Middle frontal gyrus (tissue), 1 donor: ENCODE measurements at regions not wholly inside any gene's neighbourhood (a gene's known extent, or its start where the extent isn't known, plus 50 kb on each side); places are given as distances from the start of the nearest gene placed in this dataset.

Source experiments
- DNase-seq: peaks from one replicate; pipeline ENCODE4 v3.0.0-alpha.2; 2015; ENCODE audit warnings: low spot score; ENCODE audit errors: extremely low spot score

DNA sequence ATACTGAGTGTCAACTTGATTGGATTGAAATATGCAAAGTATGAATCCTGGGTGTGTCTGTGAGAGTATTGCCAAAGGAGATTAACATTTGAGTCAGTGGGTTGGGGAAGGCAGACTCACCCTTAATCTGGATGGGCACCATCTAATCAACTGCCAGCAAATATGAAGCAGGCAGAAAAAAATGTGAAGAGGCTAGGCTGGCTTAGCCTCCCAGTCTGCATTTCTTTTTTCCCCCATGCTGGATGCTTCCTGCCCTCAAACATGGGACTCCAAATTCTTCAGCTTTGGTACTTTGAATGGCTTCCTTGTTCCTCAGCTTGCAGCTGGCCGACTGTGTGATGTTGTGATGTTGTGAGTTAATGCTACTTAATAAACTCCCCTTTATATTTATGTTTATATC, 577.4 kb downstream of the CPS1 start:
- no peak for DNase-seq

DNA sequence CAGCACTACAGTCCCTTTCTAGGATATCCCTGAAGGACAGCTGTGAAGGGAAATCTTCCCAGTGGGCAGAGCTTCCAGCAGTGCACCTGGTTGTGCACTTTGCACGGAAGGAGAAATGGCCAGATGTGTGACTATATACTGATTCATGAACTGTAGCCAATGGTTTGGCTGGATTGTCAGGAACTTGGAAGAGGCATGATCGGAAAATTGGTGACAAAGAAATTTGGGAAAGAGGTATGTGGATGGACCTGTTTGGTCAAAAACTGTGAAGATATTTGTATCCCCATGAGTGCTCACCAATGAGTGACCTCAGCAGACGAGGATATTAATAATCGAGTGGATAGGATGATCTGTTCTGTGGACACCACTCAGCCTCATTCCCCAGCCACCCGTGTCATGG, 582.2 kb downstream of the CPS1 start:
- no peak for DNase-seq

DNA sequence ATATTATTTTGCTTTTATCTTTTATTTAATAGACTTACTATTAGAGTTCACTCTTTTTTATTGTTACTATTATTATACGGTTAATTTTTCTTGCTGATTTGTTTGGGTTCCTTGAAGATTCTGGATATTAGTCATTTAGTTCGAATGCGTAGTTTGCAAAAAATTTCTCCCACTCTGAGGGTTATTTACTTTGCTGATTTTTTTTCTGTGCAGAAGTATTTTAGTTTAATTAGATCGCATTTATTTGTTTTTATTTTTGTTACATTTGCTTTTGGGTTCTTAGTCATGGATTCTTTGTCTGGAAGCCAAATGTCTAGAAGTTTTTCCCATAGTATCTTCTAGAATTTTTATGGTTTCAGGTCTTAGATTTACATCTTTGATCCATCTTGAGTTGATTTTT, 585.2 kb downstream of the CPS1 start:
- DNase-seq: no peak

DNA sequence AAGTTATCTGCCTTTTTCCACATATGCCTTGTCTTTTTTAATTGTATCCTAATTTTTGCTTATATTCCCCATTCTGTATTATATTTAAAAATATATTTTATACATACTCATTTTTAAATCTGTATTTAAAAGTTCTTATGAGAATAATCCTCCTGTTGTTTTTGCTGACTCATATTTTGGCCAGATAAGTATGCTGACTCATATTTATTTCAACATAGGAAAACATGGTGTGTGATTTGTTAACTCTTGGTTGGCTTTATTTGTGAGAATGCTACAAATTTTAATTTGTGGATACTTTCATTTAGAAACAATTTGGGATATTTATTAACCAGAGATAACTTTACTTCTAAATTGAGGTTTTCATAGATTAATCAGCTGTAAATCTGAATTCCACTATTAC, 587.7 kb downstream of the CPS1 start:
- no peak for DNase-seq

DNA sequence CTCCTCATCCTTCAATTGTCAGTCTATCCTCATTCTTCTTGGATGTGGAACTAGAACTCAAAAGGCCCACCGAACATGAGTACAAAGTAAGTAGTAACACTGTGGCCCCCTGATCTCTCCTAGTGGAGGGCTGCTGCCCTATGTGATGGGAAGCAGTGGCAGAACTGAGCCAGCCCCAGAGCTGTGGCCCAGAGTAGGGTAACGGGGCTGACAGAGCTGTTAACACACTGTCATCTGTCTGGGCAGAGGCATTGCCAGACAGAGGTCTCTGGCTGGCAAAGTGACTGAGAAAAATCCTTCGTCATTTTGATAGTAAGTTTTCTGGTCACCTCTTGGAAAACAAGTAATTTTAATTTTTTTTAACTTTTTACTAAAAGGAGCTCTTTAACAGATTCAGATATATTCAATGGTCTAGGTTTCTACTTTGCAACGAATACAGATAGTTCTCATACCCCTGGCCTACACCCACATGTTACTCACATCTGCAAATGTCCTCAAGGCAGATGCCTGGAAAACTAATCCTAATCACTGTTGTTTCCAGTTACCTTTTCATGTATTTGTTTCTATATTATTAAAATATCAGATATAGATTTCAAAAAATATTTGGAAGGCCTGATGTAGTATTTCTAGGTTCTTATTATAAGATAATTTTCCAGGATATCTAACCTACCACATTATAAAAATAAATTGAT, 588.7 kb downstream of the CPS1 start:
- no peak for DNase-seq

DNA sequence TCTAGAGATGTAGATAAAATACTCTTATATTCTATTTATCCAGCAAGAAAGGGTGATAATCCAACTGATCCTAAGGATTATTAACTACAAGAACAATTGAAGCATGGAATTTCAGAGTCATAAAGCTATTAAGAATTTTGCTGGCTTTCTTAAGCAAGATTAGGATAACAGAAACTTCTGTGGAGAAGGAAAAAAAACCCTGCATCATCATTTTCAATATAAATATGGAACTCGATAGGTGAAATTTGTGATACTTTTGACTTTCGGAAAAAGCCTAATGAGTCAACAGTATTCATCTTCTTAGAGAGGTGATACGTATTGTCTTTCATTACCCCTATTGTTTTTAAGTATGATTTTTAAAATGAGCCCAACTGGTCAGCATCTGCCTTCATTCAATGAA, 593.3 kb downstream of the CPS1 start:
- DNase-seq: no peak

DNA sequence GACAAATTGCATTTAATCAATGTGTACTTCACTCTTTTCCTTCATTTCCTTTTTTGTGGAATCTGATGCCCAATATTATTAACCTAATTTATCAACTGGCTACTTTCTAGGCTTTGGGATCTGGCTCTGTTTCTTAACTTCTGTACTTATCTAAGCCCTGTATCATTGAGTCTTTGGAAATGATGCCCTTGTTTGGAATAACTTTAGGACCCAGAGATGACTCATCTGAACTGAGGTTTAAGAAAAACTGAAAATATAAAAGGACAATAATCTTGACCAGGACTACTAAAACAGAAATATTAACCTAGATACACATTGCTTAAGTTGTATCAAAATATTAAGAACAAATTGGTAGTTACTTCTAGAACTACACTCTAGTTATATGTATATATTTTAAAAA, 600.8 kb downstream of the CPS1 start:
- DNase-seq: no peak

DNA sequence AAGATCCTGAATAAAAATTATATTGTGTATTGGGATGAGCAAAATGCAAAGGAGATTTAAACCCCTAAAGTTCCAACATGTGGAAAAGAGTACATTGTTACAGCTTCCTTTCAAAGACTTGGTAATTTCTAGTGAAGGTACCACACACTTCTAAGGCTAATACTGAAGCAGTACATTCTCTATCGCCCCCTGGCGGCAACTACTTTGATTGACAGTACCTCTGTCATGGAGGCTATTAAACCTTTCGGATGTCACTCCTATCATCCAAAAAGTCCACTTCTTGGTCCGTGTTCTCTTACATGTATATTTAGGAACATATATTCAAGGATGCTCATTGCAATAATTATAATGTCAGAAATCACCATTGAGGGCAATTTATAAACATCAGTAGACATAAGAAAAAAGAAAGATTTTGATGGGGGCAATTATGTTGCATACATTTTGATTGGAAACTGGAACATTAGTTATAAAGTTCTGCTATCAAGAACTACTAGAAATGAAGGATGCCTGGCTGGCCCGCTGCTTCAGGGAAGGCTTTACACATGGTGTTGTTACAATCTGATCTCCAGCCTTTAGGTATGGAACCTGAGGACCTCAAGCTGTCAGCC, 601.6 kb downstream of the CPS1 start:
- peak; percentile 56 for DNase-seq

DNA sequence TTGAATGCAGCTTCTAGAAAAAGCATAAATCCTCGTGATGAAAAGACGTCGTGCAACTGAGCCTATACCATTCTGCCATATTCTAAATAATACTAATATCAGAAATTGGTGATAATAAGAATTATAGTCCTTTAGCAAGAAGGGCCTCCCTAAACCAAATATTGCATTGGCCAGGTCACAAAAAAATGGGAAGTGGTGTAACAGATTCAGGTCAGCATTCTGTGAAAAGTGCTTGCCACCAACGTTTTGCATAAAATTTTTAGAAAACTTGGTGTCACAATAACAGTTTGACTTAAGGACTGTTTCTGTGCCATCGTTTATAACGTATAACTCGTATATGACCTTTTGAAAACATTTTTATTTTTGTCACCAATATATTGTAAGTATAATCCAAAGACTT, 603.6 kb downstream of the CPS1 start:
- DNase-seq: no peak

DNA sequence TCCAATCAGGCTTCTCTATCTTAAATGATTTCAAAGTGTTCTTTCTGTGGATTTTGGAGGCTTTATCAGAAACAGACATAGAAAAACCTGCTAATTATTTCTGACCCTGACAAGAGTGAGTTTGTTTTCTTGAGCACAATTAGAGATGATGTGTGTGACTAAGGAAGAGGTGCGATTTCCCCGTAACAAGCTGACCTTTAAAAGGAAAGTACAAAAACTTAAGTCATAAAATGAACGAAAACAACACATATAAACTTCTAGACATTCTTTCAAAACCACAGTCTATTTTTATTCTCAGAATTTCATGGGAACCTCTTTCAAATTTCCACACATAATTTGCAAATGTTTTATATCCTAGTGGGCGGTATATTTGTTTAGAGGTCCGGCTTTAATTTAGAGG, 604.8 kb downstream of the CPS1 start:
- no peak for DNase-seq

DNA sequence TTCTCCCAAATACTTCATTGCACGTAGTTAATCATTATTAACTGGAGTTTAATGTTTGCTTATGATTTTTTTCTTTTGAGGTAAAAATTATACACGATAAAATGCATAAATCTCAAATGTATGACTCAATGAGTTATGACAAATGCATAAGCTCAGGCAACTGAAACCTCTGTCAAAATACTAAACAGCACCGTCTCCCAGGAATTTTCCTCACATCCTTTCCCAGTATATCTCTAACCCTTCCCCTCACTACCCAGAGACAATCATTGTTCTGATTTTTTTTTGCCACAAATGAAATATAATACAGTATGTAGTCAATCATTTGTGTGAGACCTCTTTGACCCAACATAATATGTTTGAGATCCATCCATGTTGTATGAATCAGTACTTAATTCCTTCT, 606.5 kb downstream of the CPS1 start:
- DNase-seq: no peak

DNA sequence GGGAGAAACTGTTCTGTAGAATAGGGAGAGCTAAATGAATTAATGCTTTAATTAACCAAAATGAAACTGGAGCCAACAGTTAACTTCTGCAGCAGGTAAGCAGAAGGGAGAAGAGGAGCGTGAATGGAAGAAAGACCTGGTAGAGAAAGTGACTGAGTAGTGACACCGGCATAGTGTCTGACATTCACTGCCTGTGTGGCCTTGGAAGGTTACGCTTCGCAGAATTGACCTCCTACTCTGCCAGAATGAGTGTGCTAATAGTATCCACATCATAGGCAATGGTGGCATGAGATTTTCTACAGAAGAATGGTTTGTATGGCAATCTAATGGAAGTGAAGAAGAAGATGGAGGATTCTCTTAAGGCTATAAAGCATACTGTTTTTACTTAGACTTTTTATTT, 614.4 kb downstream of the CPS1 start:
- no peak for DNase-seq

DNA sequence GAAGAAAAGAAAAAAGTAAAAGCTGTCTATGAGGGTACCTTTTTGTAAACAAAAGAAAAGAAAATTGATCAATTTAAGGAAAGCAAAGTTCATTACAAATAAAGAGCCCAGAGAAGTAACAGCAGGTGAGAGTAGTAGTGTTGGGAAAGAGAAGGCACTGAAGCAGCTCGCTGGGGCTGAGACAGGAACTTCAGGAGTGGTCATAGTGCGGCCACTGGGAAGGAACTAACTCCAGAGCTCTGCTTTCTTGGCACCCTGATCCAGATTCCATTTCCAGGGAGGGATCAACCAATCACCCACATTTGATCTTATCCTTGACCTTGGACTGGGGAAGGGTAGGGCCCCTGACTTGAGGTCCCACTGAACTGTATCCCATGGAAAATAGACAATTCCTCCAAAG, 617.6 kb downstream of the CPS1 start:
- no peak for DNase-seq

DNA sequence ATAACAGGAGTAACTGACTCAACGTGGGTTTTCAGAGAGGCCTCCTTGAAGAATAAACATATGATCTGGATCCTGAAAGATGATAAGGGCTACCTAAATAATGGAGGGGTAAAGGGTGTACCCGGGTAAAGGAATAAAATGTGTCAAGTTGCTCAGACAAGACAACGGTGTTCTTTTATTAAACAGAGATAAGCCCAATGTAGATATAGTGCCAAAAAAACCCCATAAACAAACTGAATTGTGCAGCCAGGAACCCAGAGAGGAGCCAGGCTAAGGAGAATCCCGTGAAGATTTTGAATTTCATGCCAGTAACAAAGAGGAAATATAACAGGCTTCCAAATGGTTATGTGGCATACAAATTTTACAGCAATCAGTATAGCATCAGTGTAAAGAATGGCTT, 618.2 kb downstream of the CPS1 start:
- DNase-seq: no peak

DNA sequence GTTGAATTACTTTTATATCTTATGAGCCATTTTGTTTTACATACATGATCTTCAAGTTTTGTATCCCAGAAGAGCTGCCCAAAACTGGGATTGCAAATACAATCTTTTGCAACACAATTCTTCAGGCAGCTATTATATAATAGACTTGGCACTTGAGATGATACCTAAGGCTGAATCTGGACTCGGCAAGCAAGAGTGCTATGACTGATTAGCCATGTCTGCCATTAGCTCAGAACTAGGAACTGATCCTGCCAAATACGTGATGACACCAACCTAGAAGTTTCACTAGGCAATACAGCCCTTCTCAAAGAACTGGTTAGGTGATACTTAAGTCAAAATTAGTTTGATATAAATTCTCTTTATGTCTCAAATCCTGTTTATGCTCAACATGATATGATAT, 619.6 kb downstream of the CPS1 start:
- no peak for DNase-seq

DNA sequence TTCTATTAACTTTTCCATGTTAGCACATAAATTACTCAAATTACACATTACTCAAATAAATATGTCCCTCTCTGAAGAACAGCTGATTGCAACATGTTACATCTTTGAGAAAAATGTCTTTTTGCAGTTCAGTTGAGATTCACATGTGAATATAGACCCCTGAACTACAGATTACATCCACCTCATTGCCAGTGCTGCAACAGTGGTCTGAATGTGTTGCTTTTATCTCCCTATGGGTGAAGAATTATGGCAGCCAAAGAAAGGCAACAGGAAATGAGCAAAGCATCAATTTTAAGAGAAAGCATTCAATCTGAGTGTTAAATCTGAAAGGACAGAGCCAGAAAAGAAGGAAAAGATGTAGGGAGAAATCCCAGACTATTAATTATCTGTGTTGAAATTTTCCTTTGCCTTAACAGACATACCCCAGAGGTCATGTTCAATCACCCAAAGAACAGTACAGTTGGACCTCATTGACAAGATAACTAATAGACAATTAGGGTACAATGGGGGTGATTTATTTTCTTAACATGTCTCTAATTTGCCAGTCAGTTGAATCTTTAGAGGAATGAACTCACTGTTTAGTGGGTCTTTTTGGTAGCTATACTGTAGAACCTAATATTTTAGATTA, 620.2 kb downstream of the CPS1 start:
- no peak for DNase-seq

DNA sequence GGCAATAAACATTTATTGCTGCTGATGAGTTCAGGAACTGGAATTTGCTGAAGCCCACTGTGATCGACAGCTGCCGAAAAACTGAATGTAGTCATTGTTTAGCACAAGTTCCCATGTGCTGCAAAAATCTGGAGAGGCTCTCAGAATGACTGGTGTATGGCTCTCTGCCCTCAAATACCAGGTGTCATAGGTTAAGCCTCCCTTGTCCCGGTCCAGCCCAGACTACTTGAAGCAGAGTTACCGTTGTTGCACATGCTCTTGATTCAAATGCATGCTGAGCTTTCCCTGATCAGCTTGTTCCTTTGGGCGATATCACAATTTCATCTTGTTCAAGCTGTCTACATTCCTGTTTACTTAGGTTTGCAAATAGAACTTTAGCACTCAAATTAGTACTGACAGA, 625.2 kb downstream of the CPS1 start:
- DNase-seq: no peak

DNA sequence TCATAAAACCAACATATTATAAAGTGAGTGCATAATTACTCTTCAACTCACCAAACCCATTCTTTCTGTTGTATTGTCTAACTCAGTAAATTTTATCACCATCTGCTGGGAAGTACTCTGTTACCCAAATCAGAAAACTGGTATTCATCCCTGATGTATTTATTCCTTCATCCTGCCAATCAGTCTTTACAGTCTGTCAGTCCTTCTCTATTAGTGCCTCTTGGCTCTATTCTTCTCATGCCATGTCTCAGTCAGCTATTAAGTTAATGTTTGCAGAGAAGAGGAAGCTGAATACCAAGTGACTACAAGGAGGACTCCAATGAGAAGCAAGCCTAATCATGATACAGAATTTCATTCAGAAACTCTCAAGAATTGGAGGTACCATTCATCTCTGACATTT, 631.2 kb downstream of the CPS1 start:
- no peak for DNase-seq

DNA sequence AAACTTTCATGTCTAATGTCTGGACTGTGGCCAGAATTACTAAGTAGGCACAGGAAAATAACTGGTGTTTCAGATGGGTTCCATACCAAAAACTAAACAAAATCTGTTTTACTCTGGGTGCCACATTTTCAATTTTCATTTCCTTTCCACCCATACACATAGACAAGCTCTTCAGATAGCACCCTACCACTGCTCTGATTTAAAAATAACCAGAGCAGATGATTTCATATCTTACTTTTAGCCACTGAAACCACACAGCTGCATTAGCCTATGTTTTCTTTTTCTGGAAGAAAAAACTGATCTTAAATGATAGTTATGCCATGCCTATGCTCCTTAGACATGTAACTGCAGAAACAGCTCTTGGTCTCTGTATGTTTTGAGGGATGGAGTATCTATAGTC, 647.6 kb downstream of the CPS1 start:
- DNase-seq: no peak

DNA sequence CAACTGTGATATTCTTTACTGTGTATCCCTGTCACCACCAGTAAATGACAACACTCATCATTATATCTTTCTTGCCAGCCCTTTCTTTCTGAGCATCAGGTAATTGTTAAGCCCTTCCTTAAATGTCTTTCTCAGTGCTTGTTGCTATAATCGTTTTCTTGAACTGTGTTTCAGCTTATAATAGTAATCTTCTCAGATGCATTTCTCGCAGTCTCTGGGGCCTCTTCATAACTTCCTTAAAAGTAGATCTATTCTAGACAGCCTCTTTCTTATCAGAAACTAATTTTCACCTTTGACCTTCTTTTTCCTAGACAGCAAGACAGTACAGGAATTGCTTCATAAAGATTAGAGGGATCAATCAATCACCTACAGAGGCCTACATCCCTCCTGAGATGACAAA, 648.1 kb downstream of the CPS1 start:
- DNase-seq: no peak

DNA sequence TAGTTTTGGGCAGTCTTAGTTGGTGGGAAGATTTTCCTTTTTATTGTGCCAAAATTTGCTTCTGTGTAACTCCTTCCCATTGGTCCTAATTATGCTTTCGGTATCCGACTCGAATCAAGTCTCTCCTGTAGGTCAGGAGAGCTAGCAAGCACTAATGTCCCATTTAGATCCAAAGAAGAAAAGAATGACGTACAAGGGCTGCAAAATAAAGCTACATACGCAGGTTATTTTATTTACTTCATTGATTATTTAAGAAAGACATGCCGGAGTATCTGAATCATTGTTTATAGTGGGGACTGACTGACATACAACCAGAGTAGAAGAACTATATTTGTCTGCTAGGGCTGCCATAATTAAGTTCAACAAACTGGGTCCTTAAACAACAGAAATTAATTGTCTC, 648.5 kb downstream of the CPS1 start:
- no peak for DNase-seq

DNA sequence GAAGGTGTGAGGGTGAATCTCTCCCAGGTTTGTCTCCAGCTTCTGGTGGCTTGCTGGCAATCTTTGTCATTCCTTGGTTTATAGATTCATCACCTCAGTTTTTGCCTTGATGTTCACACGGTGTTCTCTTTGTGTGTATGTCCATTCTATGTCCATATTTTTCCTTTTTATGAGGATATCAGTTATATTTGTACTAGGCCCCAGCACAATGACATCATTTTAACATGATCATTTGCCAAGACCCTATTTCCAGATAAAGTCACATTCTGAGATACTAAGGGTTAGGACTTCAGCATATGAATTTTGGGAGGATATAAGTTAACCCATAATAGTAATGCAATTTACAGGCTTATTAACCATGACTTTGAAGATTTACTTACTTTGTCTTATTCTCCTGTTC, 649.0 kb downstream of the CPS1 start:
- DNase-seq: no peak

DNA sequence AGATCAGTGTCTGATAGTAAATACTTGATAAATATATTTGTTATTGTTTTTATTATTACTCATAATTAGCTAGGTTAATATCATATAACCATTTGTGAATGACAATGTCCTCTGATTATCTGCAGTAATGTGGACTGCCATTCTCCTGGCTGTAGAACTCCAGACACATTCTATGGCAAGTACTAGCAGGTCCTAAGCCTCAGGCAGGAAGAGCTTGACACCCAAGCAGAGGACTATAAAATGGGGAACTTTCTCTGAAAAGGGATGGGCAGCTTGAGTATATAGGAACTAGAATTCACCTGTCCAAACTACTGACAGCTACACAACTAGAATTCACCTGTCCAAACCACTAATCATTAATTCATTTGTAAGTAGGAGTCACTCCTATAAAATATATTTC, 649.4 kb downstream of the CPS1 start:
- no peak for DNase-seq
